Prostate gland (tissue), 2 donors: ENCODE measurements at regions not wholly inside any gene's neighbourhood (a gene's known extent, or its start where the extent isn't known, plus 50 kb on each side); places are given as distances from the start of the nearest gene placed in this dataset. TPM values are rescaled to one million over a fixed set of nuclear protein-coding genes. Genes with fewer than 3 reads are reported as not detected.

Experiments
- DNase-seq: peaks from one replicate; pipeline ENCODE4 v3.0.0-alpha.2; 2019; ENCODE audit warnings: low spot score
- H3K27ac ChIP-seq, 2 donors: fragments of 200-600 bp; sonication (generic); 2 replicates each; pipeline ENCODE4 v1.5.1; 2017 to 2019
- H3K27me3 ChIP-seq: fragments of 200-600 bp; sonication (generic); replicated peaks from 2 replicates; pipeline ENCODE4 v1.5.1; 2019; ENCODE audit not compliant: insufficient read depth
- H3K36me3 ChIP-seq, 2 donors: fragments of 200-600 bp; sonication (generic); 1 replicate in 1 of 2; 2 replicates in 1 of 2; pipeline versions ENCODE4 v1.5.1 to v1.8.1; 2017 to 2019
- H3K4me1 ChIP-seq: fragments of 200-600 bp; sonication (generic); replicated peaks from 2 replicates; pipeline ENCODE4 v1.5.1; 2019
- H3K4me3 ChIP-seq, 2 donors: fragments of 200-600 bp; sonication (generic); 2 replicates each; pipeline ENCODE4 v1.5.1; 2017 to 2019
- H3K9me3 ChIP-seq: fragments of 200-600 bp; sonication (generic); 2 replicates; pipeline ENCODE4 v1.5.1; 2017
- POLR2A ChIP-seq: fragments of 450-650 bp; IDR thresholded peaks from one replicate; pipeline ENCODE4 v1.6.1; 2016; ENCODE audit warnings: antibody characterized with exemption, mild to moderate bottlenecking
- POLR2AphosphoS5 ChIP-seq: sonication (generic); formaldehyde crosslinking; IDR thresholded peaks from one replicate; pipeline ENCODE4 v1.6.1; 2017; ENCODE audit warnings: antibody characterized with exemption
- WGBS: methylation state at CpG from one replicate; pipeline ENCODE4 v1.1.5; 2018; 5-methylcytosine and 5-hydroxymethylcytosine counted together
- intact Hi-C: fragments of 100-400 bp; cut with DNase I; formaldehyde crosslinking; loops from one replicate; pipeline ENCODE4 v1.14.2; 2022
- microRNA-seq: library from miRNA; unstranded; fragments of <30 nt; microRNA quantifications from one replicate; pipeline ENCODE4, GENCODE V29; 2016
- small RNA-seq, 2 donors: library from RNA; depleted of rRNA; stranded (forward); fragments of <200 nt; gene quantifications; one replicate each; pipeline ENCODE3, GENCODE V24; 2016
- TF ChIP-seq, protein P1 (sequence below), 4 experiments: fragments of 200-600 bp in 2 of 4; fragments of 450-650 bp in 2 of 4; sonication (generic) in 2 of 4; IDR thresholded peaks; 1 replicate in 3 of 4; 2 replicates in 1 of 4; pipeline ENCODE4 v1.5.1; 2016 to 2019; ENCODE audit warnings: antibody characterized with exemption in 4 of 4, mild to moderate bottlenecking in 2 of 4, moderate library complexity in 2 of 4

GRCh38 chr2:111716905-111717775 is 166.9 kb downstream of the ANAPC1 start:
- intact Hi-C loops = no loop called here
- 88% methylated on average over 21 of the region's 21 CpGs for WGBS
- Histone ChIP-seq H3K4me3 (no peak overlapping the region), H3K36me3 (no peaks in the 10 kb centered on the region), H3K4me1 (no peaks in the 10 kb centered on the region), H3K27ac (no peak overlapping the region), H3K27me3 (no peaks in the 10 kb centered on the region), H3K9me3 (no peaks in the 10 kb centered on the region)
- TF ChIP-seq POLR2A (no peak), POLR2AphosphoS5 (no peak)
- TF ChIP-seq, protein P1, sequence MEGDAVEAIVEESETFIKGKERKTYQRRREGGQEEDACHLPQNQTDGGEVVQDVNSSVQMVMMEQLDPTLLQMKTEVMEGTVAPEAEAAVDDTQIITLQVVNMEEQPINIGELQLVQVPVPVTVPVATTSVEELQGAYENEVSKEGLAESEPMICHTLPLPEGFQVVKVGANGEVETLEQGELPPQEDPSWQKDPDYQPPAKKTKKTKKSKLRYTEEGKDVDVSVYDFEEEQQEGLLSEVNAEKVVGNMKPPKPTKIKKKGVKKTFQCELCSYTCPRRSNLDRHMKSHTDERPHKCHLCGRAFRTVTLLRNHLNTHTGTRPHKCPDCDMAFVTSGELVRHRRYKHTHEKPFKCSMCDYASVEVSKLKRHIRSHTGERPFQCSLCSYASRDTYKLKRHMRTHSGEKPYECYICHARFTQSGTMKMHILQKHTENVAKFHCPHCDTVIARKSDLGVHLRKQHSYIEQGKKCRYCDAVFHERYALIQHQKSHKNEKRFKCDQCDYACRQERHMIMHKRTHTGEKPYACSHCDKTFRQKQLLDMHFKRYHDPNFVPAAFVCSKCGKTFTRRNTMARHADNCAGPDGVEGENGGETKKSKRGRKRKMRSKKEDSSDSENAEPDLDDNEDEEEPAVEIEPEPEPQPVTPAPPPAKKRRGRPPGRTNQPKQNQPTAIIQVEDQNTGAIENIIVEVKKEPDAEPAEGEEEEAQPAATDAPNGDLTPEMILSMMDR (IDR thresholded peaks at IDR 0.05) = no peak
- DNase-seq = no peak

Small RNA genes lying in the stretch of these regions (microRNA-seq; reads per million reads assigned to microRNA genes)
- gene MIR4435-2 = not detected

Small RNA genes lying in the stretch of these regions (small RNA-seq; reads per million reads assigned to genes)
- gene MIR4435-2 = 0 reads per million in 2 donors
